ENCODE measurements at regions not wholly inside any gene's neighbourhood (a gene's known extent, or its start where the extent isn't known, plus 50 kb on each side); places are given as distances from the start of the nearest gene placed in this dataset.

DNA sequence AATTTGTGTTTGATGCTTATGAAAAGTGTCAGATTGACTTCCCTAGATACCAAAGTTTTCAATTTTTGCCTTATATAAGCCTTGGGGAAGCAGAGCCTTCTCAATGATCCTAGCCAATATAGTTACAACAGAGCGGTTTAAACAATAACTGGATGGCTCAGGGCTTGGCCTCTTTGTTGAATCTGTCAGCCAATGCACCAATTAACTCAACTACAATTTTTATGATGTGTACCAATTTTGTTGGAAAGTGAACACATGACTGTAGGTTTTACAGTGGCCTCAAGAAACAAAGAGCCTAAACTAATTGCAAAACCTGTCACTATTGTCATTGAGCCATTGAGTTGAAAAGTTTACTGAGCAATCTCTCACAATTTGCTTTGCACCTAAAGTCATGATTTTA, 71.6 kb upstream of the RGS18 start:
- DNase-seq = no peak
- Histone ChIP-seq H4K8ac (replicated peaks; ENCODE audit: insufficient read length, low read depth, low read length) (no peak overlapping the region), H3K23ac (ENCODE audit: insufficient read length, low read depth, low read length) (no peak overlapping the region), H3K4me2 (ENCODE audit: insufficient read depth, insufficient read length, low read length) (no peak overlapping the region), H2BK120ac (ENCODE audit: low read depth, low read length, poor library complexity, severe bottlenecking) (no peak overlapping the region), H3K27me3 (ENCODE audit: insufficient read depth, low read length) (no peaks in the 10 kb centered on the region), H3K14ac (ENCODE audit: insufficient read depth, low read length) (no peak overlapping the region), H3K56ac (ENCODE audit: insufficient read length, low read depth, low read length) (no peak overlapping the region), H2BK12ac (ENCODE audit: insufficient read length, low read depth, low read length) (no peak overlapping the region), H3K4me1 (ENCODE audit: insufficient read depth, low read length) (no peaks in the 10 kb centered on the region), H3K4ac (ENCODE audit: low read depth, low read length) (no peak overlapping the region), H3K9me3 (ENCODE audit: control insufficient read depth, low read depth, low read length) (no peaks in the 10 kb centered on the region), H2BK20ac (ENCODE audit: low read depth, low read length, poor library complexity, severe bottlenecking) (no peak overlapping the region), H3T11ph (ENCODE audit: low read length) (no peak overlapping the region), H2AFZ (ENCODE audit: low read length) (no peak overlapping the region), H3K79me2 (ENCODE audit: insufficient read depth, low read length) (no peaks in the 10 kb centered on the region), H3K18ac (ENCODE audit: insufficient read length, low read depth, low read length) (no peak overlapping the region), H4K91ac (ENCODE audit: insufficient read length, low read depth, low read length) (no peak overlapping the region), H3K27ac (ENCODE audit: insufficient read length, low read depth, low read length) (no peak overlapping the region), H3K23me2 (ENCODE audit: insufficient read length, low read depth, low read length, poor library complexity, severe bottlenecking) (no peaks in the 10 kb centered on the region), H4K20me1 (ENCODE audit: control insufficient read depth, insufficient read depth, insufficient read length) (no peaks in the 10 kb centered on the region), H4K5ac (ENCODE audit: insufficient read length, low read depth, low read length) (no peak overlapping the region), H3K79me1 (ENCODE audit: insufficient read depth, low read depth, low read length, poor library complexity, severe bottlenecking) (no peaks in the 10 kb centered on the region), H3K9ac (ENCODE audit: extremely low read depth, insufficient read length, low read length) (no peak overlapping the region), H2AK5ac (ENCODE audit: insufficient read length, low read length) (no peak overlapping the region), H2BK5ac (ENCODE audit: insufficient read length, low read length) (no peak overlapping the region), H2BK15ac (ENCODE audit: low read depth, low read length) (no peak overlapping the region)
- no CpG with 5 or more reads among the region's 1 CpG for WGBS (ENCODE audit: extremely low coverage, insufficient read length, low lambda C conversion rate)
- TF ChIP-seq CTCF (conservative IDR thresholded peaks at IDR 0.05) = no peak
- H3K36me3 Mint-ChIP-seq (ENCODE audit: insufficient read depth in 1 of 3, low read depth in 3 of 3) = no peaks in the 10 kb centered on the region
- H3K27me3 Mint-ChIP-seq (ENCODE audit: low read depth) = no peaks in the 10 kb centered on the region
- no peak overlapping the region for H3K27ac Mint-ChIP-seq
- no peaks in the 10 kb centered on the region for H3K9me3 Mint-ChIP-seq
- no peak overlapping the region for H3K4me3 Mint-ChIP-seq
- no peaks in the 10 kb centered on the region; a peak in 1 of 4 replicates for H3K4me1 Mint-ChIP-seq
